WTC11 (cell line): ENCODE measurements at regions not wholly inside any gene's neighbourhood (a gene's known extent, or its start where the extent isn't known, plus 50 kb on each side); places are given as distances from the start of the nearest gene placed in this dataset.

Source experiments
- ATAC-seq: fragments of 200-7000 bp; cut with Tn5 transposase; 2 replicates; pipeline ENCODE4 v1.10.0; 2021; ENCODE audit warnings: mild to moderate bottlenecking, moderate library complexity
- CTCF ChIA-PET: fragments of 300-600 bp; sonication (Branson Sonifier 250); formaldehyde crosslinking; loops from one replicate; lab custom pipeline; 2021; ENCODE audit warnings: antibody characterized with exemption; lab: Charles Lee
- POLR2A ChIA-PET: fragments of 350-600 bp; sonication (Branson Sonifier 250); formaldehyde crosslinking; loops from one replicate; lab custom pipeline; 2021; ENCODE audit warnings: antibody characterized with exemption; lab: Charles Lee
- DNase-seq: peaks from one replicate; pipeline ENCODE4 v3.0.0; 2021; ENCODE audit warnings: low spot score
- H3K27ac Mint-ChIP-seq: 2 replicates; pipeline ENCODE4 v1.8.0; 2021; ENCODE audit warnings: mixed read lengths
- H3K27me3 Mint-ChIP-seq: 2 replicates; pipeline ENCODE4 v1.8.0; 2021; ENCODE audit warnings: low read depth, mild to moderate bottlenecking, moderate library complexity, mixed read lengths
- H3K36me3 Mint-ChIP-seq: 2 replicates; pipeline ENCODE4 v1.8.0; 2021; ENCODE audit warnings: mixed read lengths
- H3K4me1 Mint-ChIP-seq: 2 replicates; pipeline ENCODE4 v1.8.0; 2022; ENCODE audit warnings: mixed read lengths
- H3K4me3 Mint-ChIP-seq: 2 replicates; pipeline ENCODE4 v1.8.0; 2021; ENCODE audit warnings: mild to moderate bottlenecking, moderate library complexity, mixed read lengths
- H3K9me3 Mint-ChIP-seq: 2 replicates; pipeline ENCODE4 v1.8.0; 2021; ENCODE audit warnings: mixed read lengths
- AFF4 ChIP-seq: sonication (generic); formaldehyde crosslinking; IDR thresholded peaks from 2 replicates; pipeline ENCODE4 v1.8.1; 2023; ENCODE audit warnings: mild to moderate bottlenecking, missing genetic modification reagents, borderline replicate concordance
- AR ChIP-seq: fragments of 250-450 bp; sonication (Bioruptor Pico); IDR thresholded peaks from 2 replicates; pipeline ENCODE4 v1.9.0; 2021; ENCODE audit warnings: mild to moderate bottlenecking
- ATF3 ChIP-seq: sonication (generic); formaldehyde crosslinking; conservative IDR thresholded peaks from 2 replicates; pipeline ENCODE4 v1.8.1; 2022; ENCODE audit warnings: mild to moderate bottlenecking, missing genetic modification reagents
- CBFB ChIP-seq: sonication (generic); formaldehyde crosslinking; IDR thresholded peaks from 2 replicates; pipeline ENCODE4 v1.8.1; 2022; ENCODE audit warnings: mild to moderate bottlenecking, low read depth, missing genetic modification reagents
- CDX4 ChIP-seq: fragments of 250-450 bp; sonication (Bioruptor Pico); IDR thresholded peaks from 2 replicates; pipeline ENCODE4 v1.9.0; 2021; ENCODE audit warnings: moderate library complexity, mild to moderate bottlenecking, inconsistent platforms, borderline replicate concordance
- ELF4 ChIP-seq: sonication (generic); formaldehyde crosslinking; IDR thresholded peaks from 2 replicates; pipeline ENCODE4 v1.8.1; 2022; ENCODE audit warnings: low read depth, mild to moderate bottlenecking, moderate library complexity, missing genetic modification reagents
- ESRRA ChIP-seq: sonication (generic); formaldehyde crosslinking; IDR thresholded peaks from 2 replicates; pipeline ENCODE4 v1.8.1; 2022; ENCODE audit warnings: mild to moderate bottlenecking, missing genetic modification reagents, borderline replicate concordance
- HMGA2 ChIP-seq: fragments of 250-450 bp; sonication (Bioruptor Pico); IDR thresholded peaks from 2 replicates; pipeline ENCODE4 v1.4.0; 2021; ENCODE audit warnings: mild to moderate bottlenecking, moderate library complexity
- HMGXB4 ChIP-seq: sonication (generic); formaldehyde crosslinking; IDR thresholded peaks from 2 replicates; pipeline ENCODE4 v1.8.1; 2023; ENCODE audit warnings: mild to moderate bottlenecking, moderate library complexity, missing genetic modification reagents
- MXD4 ChIP-seq: fragments of 250-450 bp; sonication (Bioruptor Pico); IDR thresholded peaks from 2 replicates; pipeline ENCODE4 v1.8.0; 2021; ENCODE audit warnings: mild to moderate bottlenecking, moderate library complexity, borderline replicate concordance
- PRDM15 ChIP-seq: sonication (generic); formaldehyde crosslinking; IDR thresholded peaks from 2 replicates; pipeline ENCODE4 v1.8.0; 2022; ENCODE audit warnings: missing genetic modification reagents
- SMAD4 ChIP-seq: sonication (generic); formaldehyde crosslinking; IDR thresholded peaks from 2 replicates; pipeline ENCODE4 v1.8.0; 2022; ENCODE audit warnings: mild to moderate bottlenecking, missing genetic modification reagents
- TEAD1 ChIP-seq: sonication (generic); formaldehyde crosslinking; IDR thresholded peaks from 2 replicates; pipeline ENCODE4 v1.8.0; 2022; ENCODE audit warnings: mild to moderate bottlenecking, missing genetic modification reagents
- TEAD4 ChIP-seq: sonication (generic); formaldehyde crosslinking; IDR thresholded peaks from 2 replicates; pipeline ENCODE4 v1.8.0; 2022; ENCODE audit warnings: mild to moderate bottlenecking, missing genetic modification reagents
- ZNF121 ChIP-seq: sonication (generic); formaldehyde crosslinking; IDR thresholded peaks from 2 replicates; pipeline ENCODE4 v1.8.0; 2023; ENCODE audit warnings: missing genetic modification reagents
- ZNF219 ChIP-seq: sonication (generic); formaldehyde crosslinking; IDR thresholded peaks from 2 replicates; pipeline ENCODE4 v1.8.0; 2023; ENCODE audit warnings: missing genetic modification reagents, mild to moderate bottlenecking, borderline replicate concordance
- ZNF425 ChIP-seq: fragments of 250-450 bp; sonication (Bioruptor Pico); conservative IDR thresholded peaks from 2 replicates; pipeline ENCODE4 v1.9.0; 2021; ENCODE audit warnings: mild to moderate bottlenecking
- ZSCAN18 ChIP-seq: fragments of 250-450 bp; sonication (Bioruptor Pico); IDR thresholded peaks from 2 replicates; pipeline ENCODE4 v2.1.2; 2022; ENCODE audit warnings: mild to moderate bottlenecking, moderate library complexity

- POLR2A ChIA-PET: no interaction called here
- Mint-ChIP-seq H3K9me3 (peaks cover 5% of the 10 kb centered on the region; the same call in 1 of the 2 replicates), H3K27me3 (peaks cover 3% of the 10 kb centered on the region), H3K27ac (no peak overlapping the region), H3K36me3 (no peaks in the 10 kb centered on the region), H3K4me1 (peaks cover 3% of the 10 kb centered on the region; the same call in 1 of the 2 replicates), H3K4me3 (no peak overlapping the region)
- CTCF ChIA-PET: no interaction called here
- no peak for ATAC-seq
- no peak for DNase-seq
- TF ChIP-seq AFF4 (CRISPR knock-in tag) (no peak), HMGA2 (CRISPR knock-in tag) (no peak), ZNF121 (CRISPR knock-in tag) (no peak), CDX4 (CRISPR knock-in tag) (no peak), ATF3 (no peak), CBFB (CRISPR knock-in tag) (no peak), MXD4 (CRISPR knock-in tag) (no peak), ESRRA (CRISPR knock-in tag) (no peak), TEAD1 (no peak), ZSCAN18 (CRISPR knock-in tag) (no peak)
- TF ChIP-seq, all 79 proteins: peak for 0
Measured at GRCh38 chr2:134070281-134070741, 183.6 kb upstream of the MGAT5 start.

- ChIA-PET CTCF (interaction anchor here (0.8 to 1.7 kb wide), 2 partner anchors 30 to 186 kb away, joined by 3 to 6 read pairs; no protein-coding TSS in a partner anchor), POLR2A (no interaction called here)
- ATAC-seq (no peak), DNase-seq (no peak)
- H3K9me3 Mint-ChIP-seq: peaks cover 8% of the 10 kb centered on the region
- H3K4me1 Mint-ChIP-seq: peaks cover 3% of the 10 kb centered on the region; the same call in 1 of the 2 replicates
- no peaks in the 10 kb centered on the region for H3K27me3 Mint-ChIP-seq
- no peak overlapping the region for H3K27ac Mint-ChIP-seq
- H3K4me3 Mint-ChIP-seq: no peak overlapping the region
- no peaks in the 10 kb centered on the region for H3K36me3 Mint-ChIP-seq
- TF ChIP-seq ZNF219 (CRISPR knock-in tag) (no peak), TEAD4 (CRISPR knock-in tag) (no peak), HMGXB4 (CRISPR knock-in tag) (no peak), ELF4 (CRISPR knock-in tag) (no peak), AR (CRISPR knock-in tag) (no peak), ZNF425 (CRISPR knock-in tag) (no peak), SMAD4 (CRISPR knock-in tag) (no peak), PRDM15 (no peak)
Measured at GRCh38 chr2:134072341-134072740, 181.5 kb upstream of the MGAT5 start.
